ENCODE measurements at regions not wholly inside any gene's neighbourhood (a gene's known extent, or its start where the extent isn't known, plus 50 kb on each side); places are given as distances from the start of the nearest gene placed in this dataset.

- TF ChIP-seq CTCF (IDR thresholded peaks at IDR 0.05): no peak
- H3K4me3 ChIP-seq: no peak overlapping the region
- H3K27ac ChIP-seq: no peak overlapping the region
- DNase-seq (ENCODE audit: low spot score): no peak
Measured at GRCh38 chr9:107673861-107674720, 184.5 kb upstream of the KLF4 start.

- no peak for DNase-seq (ENCODE audit: low spot score)
- H3K27ac ChIP-seq: no peak overlapping the region
- no peak for TF ChIP-seq CTCF (IDR thresholded peaks at IDR 0.05)
- H3K4me3 ChIP-seq: no peak overlapping the region
Measured at GRCh38 chr9:107671588-107671987, 182.0 kb upstream of the KLF4 start.

GRCh38 chr9:107669422-107669821, 179.9 kb upstream of the KLF4 start:
- no peak for DNase-seq (ENCODE audit: low spot score)
- Histone ChIP-seq H3K27ac (no peak overlapping the region), H3K4me3 (no peak overlapping the region)
- TF ChIP-seq CTCF (IDR thresholded peaks at IDR 0.05): no peak

GRCh38 chr9:107667231-107668070, 177.9 kb upstream of the KLF4 start:
- no peak for TF ChIP-seq CTCF (IDR thresholded peaks at IDR 0.05)
- no peak for DNase-seq (ENCODE audit: low spot score)
- Histone ChIP-seq H3K27ac (peak overlapping the region in 1 of 2 donors; percentile 23), H3K4me3 (no peak overlapping the region)

GRCh38 chr9:107665057-107665456, 175.5 kb upstream of the KLF4 start:
- no peak overlapping the region for H3K4me3 ChIP-seq
- H3K27ac ChIP-seq: no peak overlapping the region
- TF ChIP-seq CTCF (IDR thresholded peaks at IDR 0.05): no peak
- DNase-seq (ENCODE audit: low spot score): no peak

- TF ChIP-seq CTCF (IDR thresholded peaks at IDR 0.05): no peak
- Histone ChIP-seq H3K27ac (no peak overlapping the region), H3K4me3 (no peak overlapping the region)
- DNase-seq (ENCODE audit: low spot score): no peak
Measured at GRCh38 chr9:107660976-107661375, 171.4 kb upstream of the KLF4 start.
